Lower leg skin (tissue), 4 donors: ENCODE measurements at regions not wholly inside any gene's neighbourhood (a gene's known extent, or its start where the extent isn't known, plus 50 kb on each side); places are given as distances from the start of the nearest gene placed in this dataset.

Experiments used
- DNase-seq, 2 donors: peaks; one replicate each; pipeline ENCODE4 v3.0.0-alpha.2; 2019; ENCODE audit warnings: low spot score in 2 of 2
- H3K4me3 ChIP-seq: fragments of 200-600 bp; sonication (generic); 2 replicates; pipeline ENCODE4 v1.5.1; 2017; ENCODE audit warnings: mild to moderate bottlenecking, low read depth; ENCODE audit not compliant: poor library complexity, severe bottlenecking
- POLR2A ChIP-seq, 2 donors: fragments of 450-650 bp; IDR thresholded peaks; one replicate each; pipeline ENCODE4 v1.6.1; 2016 to 2017; ENCODE audit warnings: antibody characterized with exemption in 2 of 2, mild to moderate bottlenecking in 1 of 2, moderate library complexity in 1 of 2
- WGBS, 2 donors: methylation state at CpG; one replicate each; pipeline ENCODE4 v1.1.5; 2018; 5-methylcytosine and 5-hydroxymethylcytosine counted together
- intact Hi-C: fragments of 100-400 bp; cut with DNase I; formaldehyde crosslinking; loops from one replicate; pipeline ENCODE4 v1.15.0; 2023; ENCODE audit warnings: low total_unique reads
- TF ChIP-seq, protein P1 (sequence below), 3 donors: fragments of 450-650 bp; IDR thresholded peaks; one replicate each; pipeline ENCODE4 v1.5.1; 2016; ENCODE audit warnings: antibody characterized with exemption in 3 of 3, mild to moderate bottlenecking in 3 of 3, moderate library complexity in 2 of 3

DNA sequence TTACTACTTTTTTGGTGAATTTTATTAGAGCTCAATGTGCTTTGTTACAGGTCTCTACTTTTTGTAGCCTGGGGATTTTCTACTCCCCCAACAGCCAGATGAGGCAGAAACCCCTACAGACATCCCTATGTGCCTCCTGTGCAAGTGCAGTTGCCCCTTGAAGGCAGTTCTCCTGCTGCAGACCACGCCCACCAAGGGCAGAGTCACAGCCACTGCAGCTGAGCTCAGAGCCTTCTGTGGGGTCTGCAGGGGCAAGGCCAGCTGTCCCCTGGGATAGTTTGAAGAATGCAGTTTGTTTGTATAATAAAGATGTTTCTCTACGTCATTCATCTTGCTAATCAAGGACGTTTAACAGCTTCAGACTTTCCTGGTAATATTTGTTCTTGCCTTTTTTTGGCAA, 76.8 kb downstream of the NPAP1 start:
- DNase-seq: no peak

DNA sequence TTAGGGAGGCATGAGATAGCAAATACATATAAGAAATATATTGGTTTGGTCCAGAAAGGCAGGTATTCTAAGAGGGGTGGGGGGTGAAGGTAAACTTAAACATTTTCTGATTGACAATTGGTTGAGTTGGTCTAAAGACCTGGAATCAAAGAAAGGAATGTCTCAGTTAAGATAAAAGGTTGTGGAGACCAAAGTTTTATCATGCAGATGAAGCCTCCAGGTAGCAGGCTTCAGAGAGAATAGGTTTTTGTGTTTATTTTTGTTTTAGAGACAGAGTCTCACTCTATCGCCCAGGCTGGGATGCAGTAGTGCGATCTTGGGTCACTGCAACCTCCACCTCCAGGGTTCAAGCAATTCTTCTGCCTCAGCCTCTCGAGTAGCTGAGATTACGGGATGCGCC, 80.5 kb downstream of the NPAP1 start:
- 87 to 88% methylated on average over 5 of the region's 5 CpGs for WGBS, 2 donors
- intact Hi-C loops: no loop called here

More for the DNA sequence above, 76.8 kb downstream of the NPAP1 start:
- H3K4me3 ChIP-seq: no peak overlapping the region
- intact Hi-C loops: no loop called here
- WGBS, 2 donors: 35 to 42% methylated on average over 3 of the region's 3 CpGs
- TF ChIP-seq, protein P1, sequence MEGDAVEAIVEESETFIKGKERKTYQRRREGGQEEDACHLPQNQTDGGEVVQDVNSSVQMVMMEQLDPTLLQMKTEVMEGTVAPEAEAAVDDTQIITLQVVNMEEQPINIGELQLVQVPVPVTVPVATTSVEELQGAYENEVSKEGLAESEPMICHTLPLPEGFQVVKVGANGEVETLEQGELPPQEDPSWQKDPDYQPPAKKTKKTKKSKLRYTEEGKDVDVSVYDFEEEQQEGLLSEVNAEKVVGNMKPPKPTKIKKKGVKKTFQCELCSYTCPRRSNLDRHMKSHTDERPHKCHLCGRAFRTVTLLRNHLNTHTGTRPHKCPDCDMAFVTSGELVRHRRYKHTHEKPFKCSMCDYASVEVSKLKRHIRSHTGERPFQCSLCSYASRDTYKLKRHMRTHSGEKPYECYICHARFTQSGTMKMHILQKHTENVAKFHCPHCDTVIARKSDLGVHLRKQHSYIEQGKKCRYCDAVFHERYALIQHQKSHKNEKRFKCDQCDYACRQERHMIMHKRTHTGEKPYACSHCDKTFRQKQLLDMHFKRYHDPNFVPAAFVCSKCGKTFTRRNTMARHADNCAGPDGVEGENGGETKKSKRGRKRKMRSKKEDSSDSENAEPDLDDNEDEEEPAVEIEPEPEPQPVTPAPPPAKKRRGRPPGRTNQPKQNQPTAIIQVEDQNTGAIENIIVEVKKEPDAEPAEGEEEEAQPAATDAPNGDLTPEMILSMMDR (IDR thresholded peaks at IDR 0.05): no peak
- TF ChIP-seq POLR2A (IDR thresholded peaks at IDR 0.05): no peak

DNA sequence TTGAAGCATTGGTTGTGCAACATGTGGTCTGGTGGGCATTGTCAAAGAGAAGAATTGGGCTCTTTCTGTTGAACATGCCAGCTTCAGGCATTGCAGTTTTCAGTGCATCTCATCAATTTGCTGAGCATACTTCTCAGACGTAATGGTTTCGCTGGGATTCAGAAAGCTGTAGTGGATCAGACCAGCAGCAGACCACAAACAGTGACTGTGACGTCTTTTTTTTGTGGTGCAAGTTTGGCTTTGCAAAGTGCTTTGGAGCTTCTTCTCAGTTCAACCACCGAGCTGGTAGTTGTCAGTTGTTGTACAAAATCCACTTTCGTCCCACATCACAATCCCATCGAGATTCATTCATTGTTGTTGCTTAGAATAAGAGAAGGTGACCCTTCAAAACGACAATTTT, 84.5 kb downstream of the NPAP1 start:
- 70 to 72% methylated on average over 7 of the region's 7 CpGs for WGBS, 2 donors
- intact Hi-C loops: no loop called here
- no peak for DNase-seq
- no peak overlapping the region for H3K4me3 ChIP-seq
- TF ChIP-seq, protein P1 (IDR thresholded peaks at IDR 0.05): no peak
- TF ChIP-seq POLR2A (IDR thresholded peaks at IDR 0.05): no peak

More for the DNA sequence above, 80.5 kb downstream of the NPAP1 start:
- H3K4me3 ChIP-seq: no peak overlapping the region
- TF ChIP-seq POLR2A (IDR thresholded peaks at IDR 0.05): no peak
- TF ChIP-seq, protein P1 (IDR thresholded peaks at IDR 0.05): no peak
- no peak for DNase-seq

DNA sequence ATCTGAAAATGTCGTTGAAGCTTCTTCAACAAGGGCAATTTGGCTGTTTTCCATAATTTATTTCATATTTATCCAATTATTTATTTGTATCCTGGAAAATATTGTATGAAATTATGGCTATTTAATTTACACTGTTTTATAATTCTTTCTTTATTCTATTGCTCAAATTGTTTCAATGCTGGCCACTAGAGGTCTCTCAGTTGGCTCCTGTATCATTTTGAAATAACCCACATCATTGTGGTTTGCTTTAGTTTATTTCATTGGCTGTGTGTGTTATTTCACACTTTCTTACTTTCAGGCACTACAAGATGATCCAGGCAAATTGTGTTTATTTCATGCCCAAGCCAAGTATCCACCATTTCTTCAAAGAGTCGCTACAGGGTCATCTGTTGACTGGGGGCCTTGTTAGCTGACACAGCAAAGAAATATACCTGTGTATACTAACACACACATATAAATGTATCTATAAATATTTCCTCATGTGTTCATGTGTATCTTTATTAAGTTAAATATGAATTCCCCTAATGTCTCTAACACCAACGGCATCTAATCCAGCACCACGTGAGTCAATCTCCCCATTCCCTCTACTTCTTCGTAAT, 86.2 kb downstream of the NPAP1 start:
- WGBS, 2 donors: 69 to 71% methylated on average over 5 of the region's 5 CpGs
- H3K4me3 ChIP-seq: no peak overlapping the region
- intact Hi-C loops: no loop called here
- no peak for DNase-seq
- TF ChIP-seq POLR2A (IDR thresholded peaks at IDR 0.05): no peak

DNA sequence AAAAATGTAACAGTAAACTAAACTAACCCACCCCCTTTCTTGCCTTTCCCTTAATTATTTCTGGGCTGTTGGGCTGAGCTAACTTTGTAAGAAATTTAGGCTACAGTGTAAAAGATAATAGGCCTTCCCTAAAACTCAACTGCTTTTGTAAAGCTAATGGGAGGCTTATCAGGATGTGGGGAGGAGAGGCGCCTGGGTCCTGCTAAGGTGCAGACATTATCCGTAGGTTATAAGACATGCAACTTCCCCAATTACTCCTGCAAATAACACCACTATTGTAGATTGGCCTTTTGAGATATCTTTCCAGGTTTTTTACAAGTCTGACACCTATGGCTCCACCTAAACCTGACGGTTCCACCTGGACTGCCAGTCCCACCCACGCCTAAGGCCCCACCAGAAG, 88.3 kb downstream of the NPAP1 start:
- WGBS, 2 donors: 67 to 70% methylated on average over 4 of the region's 4 CpGs
- intact Hi-C loops: no loop called here
- TF ChIP-seq, protein P1 (IDR thresholded peaks at IDR 0.05): no peak
- H3K4me3 ChIP-seq: no peak overlapping the region
- no peak for DNase-seq

DNA sequence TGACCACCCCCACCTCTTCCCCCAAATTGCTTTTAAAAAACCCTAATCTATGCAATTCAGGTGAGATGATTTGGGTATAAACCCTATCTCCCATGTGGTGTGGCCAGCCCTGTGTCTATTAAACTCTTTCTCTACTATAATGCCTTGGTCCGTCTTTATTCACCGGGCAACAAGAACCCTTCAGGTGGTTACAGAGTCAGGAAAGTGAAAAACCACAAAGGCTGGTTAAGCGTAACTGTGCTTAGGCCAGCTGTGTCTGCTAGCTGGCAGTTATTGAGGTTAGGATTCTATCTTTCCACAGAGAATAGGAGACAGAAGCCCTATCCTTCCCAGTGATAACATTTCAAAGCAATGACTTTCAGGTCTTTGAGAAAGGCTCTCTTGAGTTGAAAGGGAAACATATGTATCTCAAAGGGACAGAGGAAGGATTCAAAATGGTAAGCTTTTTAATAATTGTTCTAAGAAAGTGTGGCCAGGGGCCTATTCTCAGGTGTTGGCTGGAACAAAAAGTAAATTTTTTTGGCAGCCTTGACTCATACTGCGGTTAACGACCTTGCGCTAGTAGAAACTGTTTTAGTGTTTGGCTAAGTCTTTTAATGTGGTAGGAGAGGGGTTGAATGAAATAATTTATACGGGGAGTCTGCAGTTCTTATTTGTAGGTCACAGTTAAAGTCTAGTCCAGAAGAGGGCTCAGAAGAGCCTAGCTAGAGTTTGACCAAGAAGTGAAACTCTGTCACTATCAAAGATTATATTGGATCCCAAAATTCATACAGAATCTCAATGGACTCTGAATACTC, 89.0 kb downstream of the NPAP1 start:
- intact Hi-C loops: loop anchor here (5.0 kb wide), 1 partner anchor 32 kb away; no protein-coding TSS in a partner anchor
- 73 to 84% methylated on average over 7 of the region's 7 CpGs for WGBS, 2 donors
- TF ChIP-seq, protein P1 (IDR thresholded peaks at IDR 0.05): no peak
- no peak for TF ChIP-seq POLR2A (IDR thresholded peaks at IDR 0.05)
- H3K4me3 ChIP-seq: no peak overlapping the region
- DNase-seq: no peak
